Mammary epithelial cell (primary cell): ENCODE measurements at regions not wholly inside any gene's neighbourhood (a gene's known extent, or its start where the extent isn't known, plus 50 kb on each side); places are given as distances from the start of the nearest gene placed in this dataset.

Experiments used
- EZH2 ChIP-seq: IDR thresholded peaks from 2 replicates; pipeline ENCODE4 v1.6.1; 2012; ENCODE audit warnings: low read length, inconsistent platforms, borderline replicate concordance
- TF ChIP-seq, protein P1 (sequence below), 2 donors: IDR thresholded peaks in 1 of 2; conservative IDR thresholded peaks in 1 of 2; 2 replicates each; pipeline ENCODE4 v1.5.1; 2011 to 2012; ENCODE audit warnings: inconsistent platforms in 2 of 2, low read length in 2 of 2, mild to moderate bottlenecking in 2 of 2, control low read depth in 1 of 2, low read depth in 1 of 2; ENCODE audit not compliant: insufficient read depth in 1 of 2; ENCODE audit errors: extremely low read depth in 1 of 2

DNA sequence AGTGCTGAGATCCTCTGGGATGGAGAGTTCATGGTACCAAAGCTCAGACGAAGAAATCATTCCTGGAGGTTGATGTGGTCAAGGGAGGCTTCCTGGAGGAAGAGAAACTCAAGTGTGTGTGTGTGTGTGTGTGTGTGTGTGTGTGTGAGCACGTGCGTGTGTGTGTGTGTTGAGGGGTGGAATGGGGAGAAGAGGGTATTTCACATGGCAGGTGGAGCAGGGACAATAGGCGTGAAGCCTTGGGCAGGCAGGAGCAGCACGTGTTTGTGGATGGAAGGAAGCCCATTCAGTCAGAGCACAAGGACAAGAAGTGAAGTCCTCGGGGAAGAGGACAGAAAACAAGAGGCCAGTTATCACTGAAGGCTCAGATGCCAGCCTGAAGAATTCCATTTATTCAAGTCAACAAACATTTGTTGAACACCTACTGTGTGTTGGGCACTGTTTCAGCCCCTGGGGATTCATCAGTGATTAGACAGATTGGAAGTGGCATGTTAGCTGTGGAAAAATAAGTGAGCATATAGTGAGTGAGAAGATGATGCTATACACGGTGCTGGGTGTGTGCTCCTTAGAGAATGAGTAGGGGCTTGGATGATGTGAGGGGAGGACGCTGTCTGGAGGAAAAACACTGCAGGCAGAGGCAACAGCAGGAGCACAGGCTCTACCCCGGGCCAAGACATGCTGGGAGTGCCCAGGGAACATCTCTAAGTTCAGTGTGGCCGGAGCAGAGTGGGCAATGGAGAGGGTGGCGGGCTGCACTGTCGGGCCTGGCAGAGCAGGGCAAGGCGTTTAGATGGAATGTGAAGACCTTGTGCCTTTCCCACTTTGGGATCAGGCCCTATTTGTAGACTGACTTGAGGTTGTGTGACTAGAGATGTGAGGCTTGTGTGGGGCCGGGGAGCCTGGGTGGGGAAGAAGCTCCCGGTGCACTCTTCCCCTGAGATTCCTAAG is 267.1 kb downstream of the CBLN1 start:
- TF ChIP-seq, protein P1, sequence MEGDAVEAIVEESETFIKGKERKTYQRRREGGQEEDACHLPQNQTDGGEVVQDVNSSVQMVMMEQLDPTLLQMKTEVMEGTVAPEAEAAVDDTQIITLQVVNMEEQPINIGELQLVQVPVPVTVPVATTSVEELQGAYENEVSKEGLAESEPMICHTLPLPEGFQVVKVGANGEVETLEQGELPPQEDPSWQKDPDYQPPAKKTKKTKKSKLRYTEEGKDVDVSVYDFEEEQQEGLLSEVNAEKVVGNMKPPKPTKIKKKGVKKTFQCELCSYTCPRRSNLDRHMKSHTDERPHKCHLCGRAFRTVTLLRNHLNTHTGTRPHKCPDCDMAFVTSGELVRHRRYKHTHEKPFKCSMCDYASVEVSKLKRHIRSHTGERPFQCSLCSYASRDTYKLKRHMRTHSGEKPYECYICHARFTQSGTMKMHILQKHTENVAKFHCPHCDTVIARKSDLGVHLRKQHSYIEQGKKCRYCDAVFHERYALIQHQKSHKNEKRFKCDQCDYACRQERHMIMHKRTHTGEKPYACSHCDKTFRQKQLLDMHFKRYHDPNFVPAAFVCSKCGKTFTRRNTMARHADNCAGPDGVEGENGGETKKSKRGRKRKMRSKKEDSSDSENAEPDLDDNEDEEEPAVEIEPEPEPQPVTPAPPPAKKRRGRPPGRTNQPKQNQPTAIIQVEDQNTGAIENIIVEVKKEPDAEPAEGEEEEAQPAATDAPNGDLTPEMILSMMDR (conservative IDR thresholded peaks at IDR 0.05 in 1 of 2, IDR thresholded peaks at IDR 0.05 in 1 of 2; ENCODE audit: extremely low read depth in 1 of 2, insufficient read depth in 1 of 2, low read depth in 1 of 2, low read length in 2 of 2): no peak
- no peak for TF ChIP-seq EZH2
